GM23338 (cell line): ENCODE measurements at regions not wholly inside any gene's neighbourhood (a gene's known extent, or its start where the extent isn't known, plus 50 kb on each side); places are given as distances from the start of the nearest gene placed in this dataset.

Source experiments
- CREB1 ChIP-seq: fragments of 250-450 bp; sonication (Bioruptor Pico); IDR thresholded peaks from 2 replicates; pipeline ENCODE4 v1.5.0; 2020; ENCODE audit warnings: low read depth, mild to moderate bottlenecking, moderate library complexity
- EZH2 ChIP-seq: fragments of 200-600 bp; sonication (generic); IDR thresholded peaks from one replicate; pipeline ENCODE4 v1.8.0; 2017; ENCODE audit warnings: antibody characterized with exemption, mild to moderate bottlenecking, low read depth; ENCODE audit not compliant: unreplicated experiment
- EZH2phosphoT487 ChIP-seq: fragments of 200-600 bp; sonication (generic); IDR thresholded peaks from one replicate; pipeline ENCODE4 v1.8.1; 2018; ENCODE audit warnings: antibody characterized with exemption; ENCODE audit not compliant: unreplicated experiment
- POLR2AphosphoS5 ChIP-seq: IDR thresholded peaks from 2 replicates; pipeline ENCODE4 v1.6.1; 2016; ENCODE audit warnings: antibody characterized with exemption, low read depth
- STAT1 ChIP-seq: IDR thresholded peaks from one replicate; pipeline ENCODE4 v1.6.1; 2016; ENCODE audit warnings: antibody characterized with exemption; ENCODE audit not compliant: unreplicated experiment
- ZNF331 ChIP-seq: fragments of 250-450 bp; sonication (Bioruptor Pico); IDR thresholded peaks from 2 replicates; pipeline ENCODE4 v1.5.0; 2020; ENCODE audit warnings: low read depth, mild to moderate bottlenecking, moderate library complexity
- TF ChIP-seq, protein P1 (sequence below), 2 experiments: fragments of 200-600 bp in 1 of 2; sonication (generic) in 1 of 2; conservative IDR thresholded peaks; 2 replicates each; pipeline versions ENCODE4 v1.5.1 to v1.6.1; 2016 to 2017; ENCODE audit warnings: antibody characterized with exemption in 2 of 2, low read depth in 2 of 2, mild to moderate bottlenecking in 2 of 2, moderate library complexity in 1 of 2
- TF ChIP-seq, protein P2 (sequence below): fragments of 250-450 bp; sonication (Bioruptor Pico); IDR thresholded peaks from 2 replicates; pipeline ENCODE4 v1.5.0; 2020; ENCODE audit warnings: mild to moderate bottlenecking, moderate library complexity
- TF ChIP-seq, protein P3 (sequence below): IDR thresholded peaks from 2 replicates; pipeline ENCODE4 v1.6.1; 2016; ENCODE audit warnings: antibody characterized with exemption
- TF ChIP-seq, protein P4 (sequence below): IDR thresholded peaks from one replicate; pipeline ENCODE4 v1.6.1; 2018; ENCODE audit warnings: antibody characterized with exemption; ENCODE audit not compliant: unreplicated experiment

DNA sequence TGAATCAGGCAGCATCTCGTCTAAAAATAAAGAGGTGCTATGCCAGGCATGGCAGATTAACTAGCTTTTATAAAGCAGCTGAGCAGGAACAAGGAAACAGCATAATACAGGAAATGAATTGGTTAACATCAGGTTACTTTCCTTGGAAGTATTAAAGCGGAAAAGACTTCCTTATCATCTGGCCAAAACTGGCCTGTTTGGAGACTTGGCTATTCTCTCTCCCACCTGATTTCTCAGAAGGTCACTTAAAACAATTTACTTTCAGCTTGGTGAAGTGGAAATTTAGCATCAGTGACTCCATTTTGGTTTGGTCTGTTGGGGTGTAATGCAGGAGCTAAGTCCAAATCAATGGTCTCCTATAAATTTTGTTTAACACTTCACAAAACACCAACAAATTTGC, 191.6 kb downstream of the NUFIP1 start:
- TF ChIP-seq, protein P1, sequence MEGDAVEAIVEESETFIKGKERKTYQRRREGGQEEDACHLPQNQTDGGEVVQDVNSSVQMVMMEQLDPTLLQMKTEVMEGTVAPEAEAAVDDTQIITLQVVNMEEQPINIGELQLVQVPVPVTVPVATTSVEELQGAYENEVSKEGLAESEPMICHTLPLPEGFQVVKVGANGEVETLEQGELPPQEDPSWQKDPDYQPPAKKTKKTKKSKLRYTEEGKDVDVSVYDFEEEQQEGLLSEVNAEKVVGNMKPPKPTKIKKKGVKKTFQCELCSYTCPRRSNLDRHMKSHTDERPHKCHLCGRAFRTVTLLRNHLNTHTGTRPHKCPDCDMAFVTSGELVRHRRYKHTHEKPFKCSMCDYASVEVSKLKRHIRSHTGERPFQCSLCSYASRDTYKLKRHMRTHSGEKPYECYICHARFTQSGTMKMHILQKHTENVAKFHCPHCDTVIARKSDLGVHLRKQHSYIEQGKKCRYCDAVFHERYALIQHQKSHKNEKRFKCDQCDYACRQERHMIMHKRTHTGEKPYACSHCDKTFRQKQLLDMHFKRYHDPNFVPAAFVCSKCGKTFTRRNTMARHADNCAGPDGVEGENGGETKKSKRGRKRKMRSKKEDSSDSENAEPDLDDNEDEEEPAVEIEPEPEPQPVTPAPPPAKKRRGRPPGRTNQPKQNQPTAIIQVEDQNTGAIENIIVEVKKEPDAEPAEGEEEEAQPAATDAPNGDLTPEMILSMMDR (conservative IDR thresholded peaks at IDR 0.05; ENCODE audit: low read depth in 2 of 2), result no peak
- TF ChIP-seq CREB1 (CRISPR knock-in tag) (no peak), POLR2AphosphoS5 (no peak), EZH2 (no peak), EZH2phosphoT487 (no peak), ZNF331 (no peak), STAT1 (no peak)
- TF ChIP-seq, protein P2, sequence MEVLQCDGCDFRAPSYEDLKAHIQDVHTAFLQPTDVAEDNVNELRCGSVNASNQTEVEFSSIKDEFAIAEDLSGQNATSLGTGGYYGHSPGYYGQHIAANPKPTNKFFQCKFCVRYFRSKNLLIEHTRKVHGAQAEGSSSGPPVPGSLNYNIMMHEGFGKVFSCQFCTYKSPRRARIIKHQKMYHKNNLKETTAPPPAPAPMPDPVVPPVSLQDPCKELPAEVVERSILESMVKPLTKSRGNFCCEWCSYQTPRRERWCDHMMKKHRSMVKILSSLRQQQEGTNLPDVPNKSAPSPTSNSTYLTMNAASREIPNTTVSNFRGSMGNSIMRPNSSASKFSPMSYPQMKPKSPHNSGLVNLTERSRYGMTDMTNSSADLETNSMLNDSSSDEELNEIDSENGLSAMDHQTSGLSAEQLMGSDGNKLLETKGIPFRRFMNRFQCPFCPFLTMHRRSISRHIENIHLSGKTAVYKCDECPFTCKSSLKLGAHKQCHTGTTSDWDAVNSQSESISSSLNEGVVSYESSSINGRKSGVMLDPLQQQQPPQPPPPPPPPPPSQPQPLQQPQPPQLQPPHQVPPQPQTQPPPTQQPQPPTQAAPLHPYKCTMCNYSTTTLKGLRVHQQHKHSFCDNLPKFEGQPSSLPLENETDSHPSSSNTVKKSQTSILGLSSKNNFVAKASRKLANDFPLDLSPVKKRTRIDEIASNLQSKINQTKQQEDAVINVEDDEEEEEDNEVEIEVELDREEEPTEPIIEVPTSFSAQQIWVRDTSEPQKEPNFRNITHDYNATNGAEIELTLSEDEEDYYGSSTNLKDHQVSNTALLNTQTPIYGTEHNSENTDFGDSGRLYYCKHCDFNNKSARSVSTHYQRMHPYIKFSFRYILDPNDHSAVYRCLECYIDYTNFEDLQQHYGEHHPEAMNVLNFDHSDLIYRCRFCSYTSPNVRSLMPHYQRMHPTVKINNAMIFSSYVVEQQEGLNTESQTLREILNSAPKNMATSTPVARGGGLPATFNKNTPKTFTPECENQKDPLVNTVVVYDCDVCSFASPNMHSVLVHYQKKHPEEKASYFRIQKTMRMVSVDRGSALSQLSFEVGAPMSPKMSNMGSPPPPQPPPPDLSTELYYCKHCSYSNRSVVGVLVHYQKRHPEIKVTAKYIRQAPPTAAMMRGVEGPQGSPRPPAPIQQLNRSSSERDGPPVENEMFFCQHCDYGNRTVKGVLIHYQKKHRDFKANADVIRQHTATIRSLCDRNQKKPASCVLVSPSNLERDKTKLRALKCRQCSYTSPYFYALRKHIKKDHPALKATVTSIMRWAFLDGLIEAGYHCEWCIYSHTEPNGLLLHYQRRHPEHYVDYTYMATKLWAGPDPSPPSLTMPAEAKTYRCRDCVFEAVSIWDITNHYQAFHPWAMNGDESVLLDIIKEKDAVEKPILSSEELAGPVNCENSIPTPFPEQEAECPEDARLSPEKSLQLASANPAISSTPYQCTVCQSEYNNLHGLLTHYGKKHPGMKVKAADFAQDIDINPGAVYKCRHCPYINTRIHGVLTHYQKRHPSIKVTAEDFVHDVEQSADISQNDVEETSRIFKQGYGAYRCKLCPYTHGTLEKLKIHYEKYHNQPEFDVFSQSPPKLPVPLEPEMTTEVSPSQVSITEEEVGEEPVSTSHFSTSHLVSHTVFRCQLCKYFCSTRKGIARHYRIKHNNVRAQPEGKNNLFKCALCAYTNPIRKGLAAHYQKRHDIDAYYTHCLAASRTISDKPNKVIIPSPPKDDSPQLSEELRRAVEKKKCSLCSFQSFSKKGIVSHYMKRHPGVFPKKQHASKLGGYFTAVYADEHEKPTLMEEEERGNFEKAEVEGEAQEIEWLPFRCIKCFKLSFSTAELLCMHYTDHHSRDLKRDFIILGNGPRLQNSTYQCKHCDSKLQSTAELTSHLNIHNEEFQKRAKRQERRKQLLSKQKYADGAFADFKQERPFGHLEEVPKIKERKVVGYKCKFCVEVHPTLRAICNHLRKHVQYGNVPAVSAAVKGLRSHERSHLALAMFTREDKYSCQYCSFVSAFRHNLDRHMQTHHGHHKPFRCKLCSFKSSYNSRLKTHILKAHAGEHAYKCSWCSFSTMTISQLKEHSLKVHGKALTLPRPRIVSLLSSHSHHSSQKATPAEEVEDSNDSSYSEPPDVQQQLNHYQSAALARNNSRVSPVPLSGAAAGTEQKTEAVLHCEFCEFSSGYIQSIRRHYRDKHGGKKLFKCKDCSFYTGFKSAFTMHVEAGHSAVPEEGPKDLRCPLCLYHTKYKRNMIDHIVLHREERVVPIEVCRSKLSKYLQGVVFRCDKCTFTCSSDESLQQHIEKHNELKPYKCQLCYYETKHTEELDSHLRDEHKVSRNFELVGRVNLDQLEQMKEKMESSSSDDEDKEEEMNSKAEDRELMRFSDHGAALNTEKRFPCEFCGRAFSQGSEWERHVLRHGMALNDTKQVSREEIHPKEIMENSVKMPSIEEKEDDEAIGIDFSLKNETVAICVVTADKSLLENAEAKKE (CRISPR knock-in tag), result no peak
- TF ChIP-seq, protein P3, sequence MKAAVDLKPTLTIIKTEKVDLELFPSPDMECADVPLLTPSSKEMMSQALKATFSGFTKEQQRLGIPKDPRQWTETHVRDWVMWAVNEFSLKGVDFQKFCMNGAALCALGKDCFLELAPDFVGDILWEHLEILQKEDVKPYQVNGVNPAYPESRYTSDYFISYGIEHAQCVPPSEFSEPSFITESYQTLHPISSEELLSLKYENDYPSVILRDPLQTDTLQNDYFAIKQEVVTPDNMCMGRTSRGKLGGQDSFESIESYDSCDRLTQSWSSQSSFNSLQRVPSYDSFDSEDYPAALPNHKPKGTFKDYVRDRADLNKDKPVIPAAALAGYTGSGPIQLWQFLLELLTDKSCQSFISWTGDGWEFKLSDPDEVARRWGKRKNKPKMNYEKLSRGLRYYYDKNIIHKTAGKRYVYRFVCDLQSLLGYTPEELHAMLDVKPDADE, result no peak
- TF ChIP-seq, protein P4, sequence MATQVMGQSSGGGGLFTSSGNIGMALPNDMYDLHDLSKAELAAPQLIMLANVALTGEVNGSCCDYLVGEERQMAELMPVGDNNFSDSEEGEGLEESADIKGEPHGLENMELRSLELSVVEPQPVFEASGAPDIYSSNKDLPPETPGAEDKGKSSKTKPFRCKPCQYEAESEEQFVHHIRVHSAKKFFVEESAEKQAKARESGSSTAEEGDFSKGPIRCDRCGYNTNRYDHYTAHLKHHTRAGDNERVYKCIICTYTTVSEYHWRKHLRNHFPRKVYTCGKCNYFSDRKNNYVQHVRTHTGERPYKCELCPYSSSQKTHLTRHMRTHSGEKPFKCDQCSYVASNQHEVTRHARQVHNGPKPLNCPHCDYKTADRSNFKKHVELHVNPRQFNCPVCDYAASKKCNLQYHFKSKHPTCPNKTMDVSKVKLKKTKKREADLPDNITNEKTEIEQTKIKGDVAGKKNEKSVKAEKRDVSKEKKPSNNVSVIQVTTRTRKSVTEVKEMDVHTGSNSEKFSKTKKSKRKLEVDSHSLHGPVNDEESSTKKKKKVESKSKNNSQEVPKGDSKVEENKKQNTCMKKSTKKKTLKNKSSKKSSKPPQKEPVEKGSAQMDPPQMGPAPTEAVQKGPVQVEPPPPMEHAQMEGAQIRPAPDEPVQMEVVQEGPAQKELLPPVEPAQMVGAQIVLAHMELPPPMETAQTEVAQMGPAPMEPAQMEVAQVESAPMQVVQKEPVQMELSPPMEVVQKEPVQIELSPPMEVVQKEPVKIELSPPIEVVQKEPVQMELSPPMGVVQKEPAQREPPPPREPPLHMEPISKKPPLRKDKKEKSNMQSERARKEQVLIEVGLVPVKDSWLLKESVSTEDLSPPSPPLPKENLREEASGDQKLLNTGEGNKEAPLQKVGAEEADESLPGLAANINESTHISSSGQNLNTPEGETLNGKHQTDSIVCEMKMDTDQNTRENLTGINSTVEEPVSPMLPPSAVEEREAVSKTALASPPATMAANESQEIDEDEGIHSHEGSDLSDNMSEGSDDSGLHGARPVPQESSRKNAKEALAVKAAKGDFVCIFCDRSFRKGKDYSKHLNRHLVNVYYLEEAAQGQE, result no peak
